ENCODE measurements at regions not wholly inside any gene's neighbourhood (a gene's known extent, or its start where the extent isn't known, plus 50 kb on each side); places are given as distances from the start of the nearest gene placed in this dataset.
"Not testable (repeated sequence)": the region's sequence is repeated elsewhere in the genome, so short reads cannot be mapped to it uniquely, and the experiment has no call there.

DNA sequence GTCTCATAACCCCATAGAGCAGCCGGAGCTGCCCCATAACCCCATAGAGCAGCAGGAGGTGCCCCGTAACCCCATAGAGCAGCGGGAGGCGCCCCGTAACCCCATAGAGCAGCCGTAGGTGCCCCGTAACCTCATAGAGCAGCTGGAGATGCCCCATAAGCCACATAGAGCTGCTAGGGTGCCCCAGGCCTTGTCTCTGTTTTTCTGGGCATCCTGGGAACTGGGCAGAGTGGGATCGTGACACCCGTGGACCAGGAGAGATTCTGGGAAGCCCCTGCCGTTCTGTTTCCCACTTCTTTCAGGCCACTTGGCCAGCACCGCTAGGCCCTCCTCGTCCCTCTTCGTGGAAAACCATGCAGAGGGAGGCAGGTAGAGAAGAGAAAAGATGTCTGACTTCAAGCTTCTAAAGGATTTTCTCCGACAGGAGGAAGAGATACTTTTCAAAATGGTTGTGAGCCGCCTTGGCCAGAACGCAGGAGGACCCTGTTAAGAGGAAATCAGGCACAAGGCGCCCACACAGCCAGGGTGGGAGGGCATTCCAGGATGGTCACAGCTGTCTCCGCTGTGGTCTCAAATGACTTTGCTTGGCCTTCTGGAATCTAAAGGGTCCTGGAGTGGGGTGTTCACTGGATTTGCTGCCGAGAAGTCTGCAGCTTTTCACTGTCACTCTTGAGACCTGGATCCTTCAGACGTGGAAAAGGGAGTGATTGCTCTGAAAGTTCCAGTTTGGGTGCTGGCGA is 171.8 kb downstream of the NPIPB11 start:
- not testable (repeated sequence) for TF ChIP-seq CTCF (IDR thresholded peaks at IDR 0.05; ENCODE audit: insufficient read depth, low read length, poor library complexity, severe bottlenecking); EZH2phosphoT487 (conservative IDR thresholded peaks at IDR 0.05; ENCODE audit: low read length)
